Common myeloid progenitor, CD34-positive (primary cell): ENCODE measurements at regions not wholly inside any gene's neighbourhood (a gene's known extent, or its start where the extent isn't known, plus 50 kb on each side); places are given as distances from the start of the nearest gene placed in this dataset.
A peak's percentile ranks its signal among the peaks of the same experiment; 100 is the strongest.
"Not testable (repeated sequence)": the region's sequence is repeated elsewhere in the genome, so short reads cannot be mapped to it uniquely, and the experiment has no call there.

Experiments used
- CTCF ChIA-PET: fragments of 350-600 bp; sonication (Branson Sonifier 250); formaldehyde crosslinking; loops from one replicate; lab custom pipeline; 2021; ENCODE audit warnings: antibody characterized with exemption; lab: Charles Lee
- POLR2A ChIA-PET: fragments of 350-600 bp; sonication (Branson Sonifier 250); formaldehyde crosslinking; loops from one replicate; lab custom pipeline; 2021; ENCODE audit warnings: antibody characterized with exemption; lab: Charles Lee
- DNase-seq, 3 donors: peaks; one replicate each; pipeline versions ENCODE4 v3.0.0 to v3.0.0-alpha.2; 2013
- H3K27ac ChIP-seq, 2 experiments: 1 replicate in 1 of 2; 2 replicates in 1 of 2; pipeline ENCODE4 v1.7.0; 2013; ENCODE audit warnings: inconsistent platforms in 2 of 2, low read length in 2 of 2, mild to moderate bottlenecking in 2 of 2, low read depth in 1 of 2, moderate library complexity in 1 of 2; ENCODE audit not compliant: severe bottlenecking in 2 of 2, insufficient read depth in 1 of 2, poor library complexity in 1 of 2
- H3K27me3 ChIP-seq, 5 experiments: replicated peaks in 2 of 5; 1 replicate in 3 of 5; 2 replicates in 2 of 5; pipeline versions ENCODE4 v1.6.1 to v1.7.0; 2013; ENCODE audit warnings: low read length in 4 of 5, mild to moderate bottlenecking in 2 of 5, moderate library complexity in 2 of 5, inconsistent platforms in 1 of 5; ENCODE audit not compliant: insufficient read depth in 5 of 5, control insufficient read depth in 4 of 5
- H3K36me3 ChIP-seq, 4 experiments: 1 replicate in 2 of 4; 2 replicates in 2 of 4; pipeline versions ENCODE4 v1.6.1 to v1.7.0; 2013; ENCODE audit warnings: low read length in 3 of 4, control low read depth in 1 of 4, mild to moderate bottlenecking in 1 of 4; ENCODE audit not compliant: control insufficient read depth in 4 of 4, insufficient read depth in 4 of 4
- H3K4me1 ChIP-seq, 4 experiments: 1 replicate in 3 of 4; 2 replicates in 1 of 4; pipeline versions ENCODE4 v1.6.1 to v1.7.1; 2013; ENCODE audit warnings: low read length in 3 of 4, mild to moderate bottlenecking in 3 of 4, control low read depth in 1 of 4, inconsistent platforms in 1 of 4, moderate library complexity in 1 of 4; ENCODE audit not compliant: control insufficient read depth in 4 of 4, insufficient read depth in 4 of 4; ENCODE audit errors: control extremely low read depth in 1 of 4
- H3K4me3 ChIP-seq, 7 experiments: 1 replicate in 4 of 7; 2 replicates in 3 of 7; pipeline versions ENCODE4 v1.5.1 to v1.7.0; 2013; ENCODE audit warnings: mild to moderate bottlenecking in 7 of 7, low read length in 6 of 7, moderate library complexity in 6 of 7, inconsistent platforms in 2 of 7, low read depth in 2 of 7, control low read depth in 1 of 7; ENCODE audit not compliant: insufficient read depth in 4 of 7, control insufficient read depth in 1 of 7; ENCODE audit errors: extremely low read depth in 1 of 7
- H3K9me3 ChIP-seq, 5 experiments: 1 replicate in 4 of 5; 2 replicates in 1 of 5; pipeline versions ENCODE4 v1.6.1 to v1.7.1; 2013; ENCODE audit warnings: low read length in 4 of 5, mild to moderate bottlenecking in 2 of 5, inconsistent platforms in 1 of 5, low read depth in 1 of 5, moderate library complexity in 1 of 5; ENCODE audit not compliant: control insufficient read depth in 4 of 5, insufficient read depth in 2 of 5; ENCODE audit errors: control extremely low read depth in 1 of 5
- WGBS: methylation state at CpG from one replicate; pipeline ENCODE4 v1.1.5; 2013; ENCODE audit not compliant: insufficient coverage; 5-methylcytosine and 5-hydroxymethylcytosine counted together

DNA sequence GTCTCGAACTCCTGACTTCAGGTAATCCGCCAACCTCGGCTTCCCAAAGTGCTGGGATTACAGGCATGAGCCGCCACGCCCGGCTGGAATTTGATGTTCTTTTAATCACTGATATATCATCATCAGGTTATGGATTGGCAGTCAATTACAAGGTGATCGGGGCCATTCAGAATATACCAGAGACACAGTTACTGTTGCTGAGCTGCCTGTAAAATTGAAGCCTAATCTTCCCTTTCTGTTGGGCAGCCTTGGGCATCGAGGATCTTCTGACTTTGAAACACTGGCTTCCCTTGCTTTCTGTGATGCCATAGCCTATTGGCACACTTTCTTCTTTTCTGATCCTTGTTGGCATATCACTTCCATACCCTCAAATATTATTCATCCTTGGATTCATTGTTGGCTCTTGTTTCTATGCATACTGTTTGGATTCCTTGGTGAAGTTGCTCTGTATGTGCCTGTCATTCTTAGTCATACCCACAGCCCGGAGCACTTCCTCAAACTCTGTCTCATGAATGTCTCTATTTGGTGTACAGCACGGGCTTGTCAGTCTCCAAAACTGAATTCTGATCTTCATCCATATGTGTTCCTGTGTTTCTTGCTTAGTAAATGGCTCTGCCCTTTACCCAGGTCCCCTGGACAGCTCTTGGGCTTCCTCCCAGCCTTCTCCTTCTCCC lies 85.6 kb upstream of the CRYM start:
- H3K4me3 ChIP-seq, H3K9me3 ChIP-seq, H3K36me3 ChIP-seq, H3K27me3 ChIP-seq, H3K4me1 ChIP-seq, H3K27ac ChIP-seq, POLR2A ChIA-PET, CTCF ChIA-PET: not testable (repeated sequence)
- 100% methylated on average over 1 of the region's 10 CpGs for WGBS
- peak; percentile 8 to 58 (median 52) for DNase-seq

DNA sequence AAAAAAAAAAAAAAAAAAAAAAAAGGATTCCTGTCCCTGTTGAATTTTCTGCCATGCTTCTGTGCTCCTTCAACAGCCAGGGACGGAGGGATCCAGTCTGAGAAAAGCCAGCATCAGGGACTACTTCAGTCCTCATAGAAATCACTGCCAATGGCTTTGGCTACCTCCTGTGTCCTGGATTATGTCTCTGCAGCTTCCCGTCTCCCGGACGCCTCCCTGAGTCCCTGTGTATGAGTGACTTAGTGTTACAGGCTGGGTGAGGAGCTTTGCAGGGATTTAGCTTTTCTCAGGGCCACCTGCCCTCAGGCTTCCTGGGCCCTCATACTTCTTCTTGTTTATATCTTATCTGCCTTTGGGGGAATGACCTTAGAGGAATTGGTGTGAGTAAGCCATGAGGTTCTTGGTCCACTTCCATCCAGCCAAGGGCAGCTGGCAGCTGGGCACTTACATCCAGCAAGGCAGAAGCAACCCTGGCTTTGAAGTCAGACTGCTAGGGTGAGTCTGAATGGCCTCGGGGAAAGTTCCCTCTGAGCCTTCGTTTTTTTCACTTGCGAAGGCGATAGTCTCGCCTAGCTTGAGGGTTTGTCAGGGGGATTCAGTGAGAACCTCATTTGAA lies 83.6 kb upstream of the CRYM start:
- H3K4me1 ChIP-seq, H3K27ac ChIP-seq, POLR2A ChIA-PET, H3K4me3 ChIP-seq, H3K36me3 ChIP-seq, DNase-seq, H3K27me3 ChIP-seq, H3K9me3 ChIP-seq, CTCF ChIA-PET: not testable (repeated sequence)
- no CpG with 5 or more reads among the region's 9 CpGs for WGBS

- H3K36me3 ChIP-seq, H3K27ac ChIP-seq, CTCF ChIA-PET, POLR2A ChIA-PET, H3K27me3 ChIP-seq, H3K9me3 ChIP-seq, H3K4me1 ChIP-seq, DNase-seq, H3K4me3 ChIP-seq: not testable (repeated sequence)
- no CpG with 5 or more reads among the region's 3 CpGs for WGBS
Observed at GRCh38 chr16:21361045-21361444, 83.0 kb upstream of the CRYM start.

GRCh38 chr16:21359513-21359912 lies 81.4 kb upstream of the CRYM start:
- H3K4me3 ChIP-seq, H3K9me3 ChIP-seq, H3K4me1 ChIP-seq, H3K27me3 ChIP-seq, H3K36me3 ChIP-seq, CTCF ChIA-PET, DNase-seq: not testable (repeated sequence)
- POLR2A ChIA-PET, result interaction anchor here (0.6 kb wide), 1 partner anchor 300 kb away, joined by 4 read pairs; no protein-coding TSS in a partner anchor
- 100% methylated on average over 8 of the region's 12 CpGs for WGBS
- H3K27ac ChIP-seq, result peak overlapping the region in 1 of 2 experiments; percentile 25

GRCh38 chr16:21358261-21358795 lies 80.2 kb upstream of the CRYM start:
- POLR2A ChIA-PET, H3K27me3 ChIP-seq, H3K36me3 ChIP-seq, H3K27ac ChIP-seq, H3K9me3 ChIP-seq, H3K4me1 ChIP-seq, H3K4me3 ChIP-seq, CTCF ChIA-PET: not testable (repeated sequence)
- DNase-seq, result peak in 2 of 3 donors; percentile 13 to 42
- WGBS, result 80% methylated on average over 1 of the region's 18 CpGs

DNA sequence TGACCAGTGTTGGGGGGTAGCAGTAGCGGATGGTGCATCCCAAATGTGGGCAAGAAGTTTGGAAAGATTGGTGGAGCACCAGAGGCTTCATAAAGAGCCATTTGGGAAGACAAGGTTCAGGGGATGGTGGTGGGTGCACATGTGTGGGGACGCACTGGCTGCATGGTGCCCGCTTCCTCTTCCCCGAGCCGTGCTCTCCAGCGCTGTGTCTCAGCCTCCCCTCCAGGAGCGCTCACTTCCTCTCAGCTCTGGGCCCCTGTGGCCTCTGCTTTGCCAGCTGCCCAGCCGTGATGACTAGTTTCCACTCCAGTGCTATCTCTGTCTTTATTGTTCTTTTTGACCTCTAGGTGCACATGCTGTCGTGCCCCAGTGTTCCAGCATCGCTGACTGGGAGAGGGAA lies 78.2 kb upstream of the CRYM start:
- H3K27ac ChIP-seq, H3K27me3 ChIP-seq, POLR2A ChIA-PET, H3K36me3 ChIP-seq, H3K9me3 ChIP-seq, H3K4me1 ChIP-seq, H3K4me3 ChIP-seq, CTCF ChIA-PET: not testable (repeated sequence)
- DNase-seq, result peak in 2 of 3 donors; percentile 4 to 6
- 100% methylated on average over 1 of the region's 10 CpGs for WGBS

DNA sequence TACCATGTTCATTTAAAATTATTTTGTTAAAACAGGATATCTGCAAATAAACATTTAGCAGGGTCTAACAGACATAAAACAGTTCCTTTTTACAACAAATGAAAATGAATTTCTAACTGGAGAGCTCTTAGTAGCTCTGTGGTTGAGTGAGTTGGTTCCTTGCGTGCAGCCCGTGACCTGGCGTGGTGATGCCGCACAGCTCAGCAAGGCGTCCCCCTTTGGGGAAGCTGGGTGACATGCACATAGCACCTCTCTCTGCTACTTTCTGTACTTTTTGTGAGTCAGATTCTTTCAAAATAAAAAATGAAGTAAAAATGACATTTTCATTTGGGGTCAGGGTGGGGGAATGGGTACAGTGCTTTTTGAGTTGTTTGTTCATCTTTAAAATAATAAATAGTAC lies 73.3 kb upstream of the CRYM start:
- H3K4me1 ChIP-seq, POLR2A ChIA-PET, DNase-seq, H3K36me3 ChIP-seq, CTCF ChIA-PET, H3K4me3 ChIP-seq, H3K27ac ChIP-seq, H3K27me3 ChIP-seq, H3K9me3 ChIP-seq: not testable (repeated sequence)
- no CpG with 5 or more reads among the region's 5 CpGs for WGBS
